Erythroblast (primary cell): ENCODE measurements at regions not wholly inside any gene's neighbourhood (a gene's known extent, or its start where the extent isn't known, plus 50 kb on each side); places are given as distances from the start of the nearest gene placed in this dataset.

Experiments
- DNase-seq, 2 experiments: peaks; one replicate each; lab custom pipeline; 2025; lab: John Stamatoyannopoulos, UW
- GATA1 ChIP-seq: IDR thresholded peaks from 2 replicates; pipeline ENCODE4 v1.6.1; 2011; ENCODE audit warnings: low read depth, mild to moderate bottlenecking, control low read depth, low read length, moderate library complexity
- POLR2A ChIP-seq: IDR thresholded peaks from 2 replicates; pipeline ENCODE4 v1.6.1; 2011; ENCODE audit warnings: mild to moderate bottlenecking, low read length

- TF ChIP-seq GATA1 (no peak), POLR2A (no peak)
- DNase-seq: no peak
Measured at GRCh38 chrX:148354916-148355315, 145.5 kb upstream of the AFF2 start.

GRCh38 chrX:148361641-148362040, 138.8 kb upstream of the AFF2 start:
- TF ChIP-seq GATA1: no peak
- no peak for TF ChIP-seq POLR2A
- DNase-seq: no peak

GRCh38 chrX:148363471-148364235, 136.8 kb upstream of the AFF2 start:
- no peak for DNase-seq
- TF ChIP-seq GATA1 (no peak), POLR2A (no peak)

- DNase-seq: no peak
- TF ChIP-seq POLR2A (no peak), GATA1 (no peak)
Measured at GRCh38 chrX:148365233-148365632, 135.2 kb upstream of the AFF2 start.

- no peak for DNase-seq
- TF ChIP-seq GATA1 (no peak), POLR2A (no peak)
Measured at GRCh38 chrX:148371291-148371690, 129.1 kb upstream of the AFF2 start.

GRCh38 chrX:148372925-148373324, 127.5 kb upstream of the AFF2 start:
- DNase-seq: no peak
- TF ChIP-seq GATA1 (no peak), POLR2A (no peak)

GRCh38 chrX:148376342-148376741, 124.1 kb upstream of the AFF2 start:
- no peak for TF ChIP-seq GATA1
- TF ChIP-seq POLR2A: no peak
- DNase-seq: no peak

GRCh38 chrX:148380107-148380506, 120.3 kb upstream of the AFF2 start:
- no peak for DNase-seq
- no peak for TF ChIP-seq POLR2A
- TF ChIP-seq GATA1: no peak

GRCh38 chrX:148380650-148381561, 119.5 kb upstream of the AFF2 start:
- no peak for DNase-seq

GRCh38 chrX:148381603-148382002, 118.8 kb upstream of the AFF2 start:
- TF ChIP-seq POLR2A (no peak), GATA1 (no peak)
- DNase-seq: no peak

More at GRCh38 chrX:148380650-148381561, 119.5 kb upstream of the AFF2 start:
- TF ChIP-seq GATA1: no peak
- TF ChIP-seq POLR2A: no peak

GRCh38 chrX:148382983-148383382, 117.4 kb upstream of the AFF2 start:
- DNase-seq: no peak
- TF ChIP-seq GATA1 (no peak), POLR2A (no peak)

- DNase-seq: no peak
- no peak for TF ChIP-seq POLR2A
- no peak for TF ChIP-seq GATA1
Measured at GRCh38 chrX:148385471-148385870, 114.9 kb upstream of the AFF2 start.

GRCh38 chrX:148389629-148390028, 110.8 kb upstream of the AFF2 start:
- no peak for TF ChIP-seq GATA1
- no peak for TF ChIP-seq POLR2A
- DNase-seq: no peak

- no peak for DNase-seq
- TF ChIP-seq GATA1: no peak
- TF ChIP-seq POLR2A: no peak
Measured at GRCh38 chrX:148412006-148412405, 88.4 kb upstream of the AFF2 start.

GRCh38 chrX:148416142-148416541, 84.3 kb upstream of the AFF2 start:
- no peak for DNase-seq
- TF ChIP-seq POLR2A (no peak), GATA1 (no peak)
